SK-N-SH (cell line): ENCODE measurements at regions not wholly inside any gene's neighbourhood (a gene's known extent, or its start where the extent isn't known, plus 50 kb on each side); places are given as distances from the start of the nearest gene placed in this dataset.
"Not testable (repeated sequence)": the region's sequence is repeated elsewhere in the genome, so short reads cannot be mapped to it uniquely, and the experiment has no call there.

Experiments used
- CTCF ChIA-PET: fragments of 300-600, 350-600 bp; formaldehyde crosslinking; extraction: SDS; loops from one replicate; lab custom pipeline; 2021; lab: Yijun Ruan, JAX
- POLR2A ChIA-PET: fragments of 350-600 bp; sonication (Branson Sonifier 250); formaldehyde crosslinking; extraction: SDS; loops from one replicate; lab custom pipeline; 2020; ENCODE audit warnings: antibody characterized with exemption, inconsistent platforms; lab: Yijun Ruan, JAX
- DNase-seq: peaks from one replicate; pipeline ENCODE4 v3.0.0; 2012
- H2AFZ ChIP-seq: fragments of 200-600 bp; sonication (generic); 2 replicates; pipeline ENCODE4 v1.8.1; 2016; ENCODE audit warnings: antibody characterized with exemption, mild to moderate bottlenecking, low read depth
- H3F3A ChIP-seq: fragments of 200-600 bp; sonication (generic); replicated peaks from 2 replicates; pipeline ENCODE3; 2016; ENCODE audit warnings: antibody characterized with exemption, mild to moderate bottlenecking; ENCODE audit not compliant: insufficient read depth
- H3K27ac ChIP-seq, 2 experiments: fragments of 200-500 bp in 1 of 2; fragments of 200-600 bp in 1 of 2; sonication (Bioruptor generic) in 1 of 2; sonication (generic), shearing (Covaris generic) in 1 of 2; 2 replicates each; pipeline versions ENCODE4 v1.5.1 to v1.6.1; 2014 to 2016; ENCODE audit warnings: low read depth in 2 of 2, inconsistent platforms in 1 of 2, low read length in 1 of 2, mild to moderate bottlenecking in 1 of 2, mixed read lengths in 1 of 2
- H3K27me3 ChIP-seq: fragments of 200-600 bp; sonication (generic), shearing (Covaris generic); 2 replicates; pipeline ENCODE4 v1.6.1; 2016; ENCODE audit warnings: mixed run types; ENCODE audit not compliant: insufficient read depth
- H3K36me3 ChIP-seq, 2 experiments: fragments of 200-500 bp in 1 of 2; fragments of 200-600 bp in 1 of 2; sonication (Bioruptor generic) in 1 of 2; sonication (generic) in 1 of 2; replicated peaks in 1 of 2; 2 replicates each; pipeline versions ENCODE3 to v1.5.1; 2014 to 2016; ENCODE audit warnings: low read length in 1 of 2, mild to moderate bottlenecking in 1 of 2; ENCODE audit not compliant: insufficient read depth in 2 of 2, control insufficient read depth in 1 of 2
- H3K4me1 ChIP-seq, 2 experiments: fragments of 200-500 bp in 1 of 2; fragments of 200-600 bp in 1 of 2; sonication (Bioruptor generic) in 1 of 2; sonication (generic), shearing (Covaris generic) in 1 of 2; 2 replicates each; pipeline versions ENCODE4 v1.5.1 to v1.6.1; 2014 to 2016; ENCODE audit warnings: low read depth in 1 of 2, low read length in 1 of 2, mixed run types in 1 of 2; ENCODE audit not compliant: insufficient read depth in 2 of 2, control insufficient read depth in 1 of 2
- H3K4me2 ChIP-seq: fragments of 200-600 bp; sonication (generic), shearing (Covaris generic); 2 replicates; pipeline ENCODE4 v1.6.1; 2017; ENCODE audit warnings: mixed run types
- H3K4me3 ChIP-seq, 2 experiments: fragments of 200-500 bp in 1 of 2; fragments of 200-600 bp in 1 of 2; sonication (Bioruptor generic) in 1 of 2; sonication (generic), shearing (Covaris generic) in 1 of 2; 2 replicates each; pipeline versions ENCODE4 v1.5.1 to v1.8.1; 2014 to 2016; ENCODE audit warnings: low read depth in 2 of 2, inconsistent platforms in 1 of 2, low read length in 1 of 2, mild to moderate bottlenecking in 1 of 2, mixed read lengths in 1 of 2, moderate library complexity in 1 of 2
- H3K79me2 ChIP-seq: fragments of 200-600 bp; sonication (generic); 2 replicates; pipeline ENCODE4 v1.8.1; 2017; ENCODE audit warnings: mild to moderate bottlenecking; ENCODE audit not compliant: insufficient read depth
- H3K9ac ChIP-seq: fragments of 200-600 bp; sonication (generic); 2 replicates; pipeline ENCODE4 v1.6.1; 2017; ENCODE audit warnings: mixed run types
- H3K9me2 ChIP-seq: fragments of 200-600 bp; sonication (generic); 2 replicates; pipeline ENCODE4 v1.6.1; 2017; ENCODE audit warnings: mixed run types
- H3K9me3 ChIP-seq: fragments of 200-600 bp; sonication (generic); 2 replicates; pipeline ENCODE4 v1.6.1; 2017; ENCODE audit warnings: mixed run types, mild to moderate bottlenecking, moderate library complexity
- H4K20me1 ChIP-seq: fragments of 200-600 bp; sonication (generic); 2 replicates; pipeline ENCODE4 v1.6.1; 2017; ENCODE audit warnings: mild to moderate bottlenecking, mixed run types; ENCODE audit not compliant: insufficient read depth
- WGBS: methylation state at CpG from one replicate; pipeline ENCODE4 v1.1.6; 2017; ENCODE audit warnings: low lambda C conversion rate; 5-methylcytosine and 5-hydroxymethylcytosine counted together

- H3K9ac ChIP-seq, H3K4me3 ChIP-seq, H2AFZ ChIP-seq, H3K27ac ChIP-seq, H4K20me1 ChIP-seq, H3K36me3 ChIP-seq, H3K4me2 ChIP-seq, DNase-seq, H3K79me2 ChIP-seq, H3K9me2 ChIP-seq, POLR2A ChIA-PET, H3F3A ChIP-seq, H3K9me3 ChIP-seq, CTCF ChIA-PET, H3K27me3 ChIP-seq, H3K4me1 ChIP-seq: not testable (repeated sequence)
- WGBS = 90% methylated on average over 1 of the region's 5 CpGs
Measured at GRCh38 chr1:149211757-149212420, 108.5 kb upstream of the NBPF9 start.

GRCh38 chr1:149212946-149213345, 109.6 kb upstream of the NBPF9 start:
- POLR2A ChIA-PET, H4K20me1 ChIP-seq, H3K27me3 ChIP-seq, H3K79me2 ChIP-seq, H3F3A ChIP-seq, H3K9me3 ChIP-seq, H3K4me1 ChIP-seq, H3K4me2 ChIP-seq, H3K9me2 ChIP-seq, H3K9ac ChIP-seq, CTCF ChIA-PET, H3K36me3 ChIP-seq, H3K4me3 ChIP-seq, H2AFZ ChIP-seq, H3K27ac ChIP-seq, DNase-seq: not testable (repeated sequence)
- WGBS = 50% methylated on average over 2 of the region's 3 CpGs

DNA sequence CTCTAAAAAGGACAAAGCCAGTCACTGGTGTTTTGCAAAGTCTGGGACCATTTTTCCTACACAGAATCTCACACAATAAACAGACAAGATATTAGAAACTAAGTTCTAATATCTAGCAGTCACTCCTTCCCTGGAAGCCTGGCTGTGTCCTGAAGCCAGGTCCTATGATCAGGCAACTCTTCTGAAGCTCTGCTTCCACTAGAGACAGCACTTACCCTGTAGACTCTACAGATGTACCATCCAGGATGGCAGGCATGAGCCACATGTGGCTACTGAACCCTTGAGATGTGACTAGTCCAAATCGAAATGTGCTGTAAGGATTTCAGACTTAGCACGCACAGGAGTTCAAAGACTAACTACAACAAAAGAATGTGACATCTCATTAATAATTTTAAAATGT, 110.3 kb upstream of the NBPF9 start:
- POLR2A ChIA-PET, H3K27ac ChIP-seq, H3K9ac ChIP-seq, H3F3A ChIP-seq, H3K79me2 ChIP-seq, H3K4me3 ChIP-seq, H3K36me3 ChIP-seq, CTCF ChIA-PET, H3K9me3 ChIP-seq, H3K27me3 ChIP-seq, DNase-seq, H3K4me2 ChIP-seq, H3K9me2 ChIP-seq, H4K20me1 ChIP-seq, H2AFZ ChIP-seq, H3K4me1 ChIP-seq: not testable (repeated sequence)
- no CpG with 5 or more reads among the region's 2 CpGs for WGBS

GRCh38 chr1:149218080-149218988, 115.0 kb upstream of the NBPF9 start:
- H4K20me1 ChIP-seq, H3K27ac ChIP-seq, DNase-seq, H3K9ac ChIP-seq, H3K9me3 ChIP-seq, H3K4me2 ChIP-seq, CTCF ChIA-PET, H3K36me3 ChIP-seq, H3K9me2 ChIP-seq, H3K27me3 ChIP-seq, H3F3A ChIP-seq, H3K79me2 ChIP-seq, H3K4me3 ChIP-seq, POLR2A ChIA-PET, H3K4me1 ChIP-seq, H2AFZ ChIP-seq: not testable (repeated sequence)
- 66% methylated on average over 2 of the region's 7 CpGs for WGBS

- H3K4me3 ChIP-seq, H3K9me3 ChIP-seq, H3K4me2 ChIP-seq, DNase-seq, POLR2A ChIA-PET, H3K79me2 ChIP-seq, H2AFZ ChIP-seq, H4K20me1 ChIP-seq, CTCF ChIA-PET, H3K4me1 ChIP-seq, H3K27me3 ChIP-seq, H3K9ac ChIP-seq, H3K36me3 ChIP-seq, H3K9me2 ChIP-seq, H3K27ac ChIP-seq, H3F3A ChIP-seq: not testable (repeated sequence)
- WGBS = no CpG with 5 or more reads among the region's 3 CpGs
Measured at GRCh38 chr1:149219539-149219938, 116.2 kb upstream of the NBPF9 start.

GRCh38 chr1:149220463-149221074, 117.2 kb upstream of the NBPF9 start:
- H3K27ac ChIP-seq, H3K36me3 ChIP-seq, H3K9me3 ChIP-seq, H3F3A ChIP-seq, H3K9me2 ChIP-seq, POLR2A ChIA-PET, H3K79me2 ChIP-seq, DNase-seq, H3K4me1 ChIP-seq, H4K20me1 ChIP-seq, H3K27me3 ChIP-seq, H3K4me3 ChIP-seq, H2AFZ ChIP-seq, H3K4me2 ChIP-seq, CTCF ChIA-PET, H3K9ac ChIP-seq: not testable (repeated sequence)
- WGBS = no CpG with 5 or more reads among the region's 4 CpGs
